Brain microvascular endothelial cell (primary cell): ENCODE measurements at regions not wholly inside any gene's neighbourhood (a gene's known extent, or its start where the extent isn't known, plus 50 kb on each side); places are given as distances from the start of the nearest gene placed in this dataset.

Experiments used
- DNase-seq: peaks from one replicate; pipeline ENCODE4 v3.0.0-alpha.2; 2020
- H3K27ac ChIP-seq: fragments of 250-450 bp; sonication (Bioruptor Pico); 2 replicates; pipeline ENCODE4 v1.5.1; 2020; ENCODE audit warnings: mild to moderate bottlenecking, moderate library complexity
- H3K27me3 ChIP-seq: fragments of 250-450 bp; sonication (Bioruptor Pico); replicated peaks from 2 replicates; pipeline ENCODE4 v1.5.1; 2020; ENCODE audit warnings: mild to moderate bottlenecking
- H3K36me3 ChIP-seq: fragments of 250-450 bp; sonication (Bioruptor Pico); replicated peaks from 2 replicates; pipeline ENCODE4 v1.5.1; 2020; ENCODE audit warnings: mild to moderate bottlenecking
- H3K4me3 ChIP-seq: 2 replicates; pipeline ENCODE4 v1.5.1; 2011; ENCODE audit warnings: low read depth, mild to moderate bottlenecking, control low read depth, low read length, moderate library complexity
- in situ Hi-C: cut with HindIII; loops from 2 replicates; pipeline ENCODE4 v1.10.0; 2017; ENCODE audit warnings: low sequenced_read_pairs, low pct_ligation_motif_present
- TF ChIP-seq, protein P1 (sequence below): IDR thresholded peaks from 2 replicates; pipeline ENCODE4 v1.5.1; 2011; ENCODE audit warnings: low read depth, mild to moderate bottlenecking, moderate library complexity, low read length, control low read depth, inconsistent platforms; ENCODE audit errors: missing control alignments

GRCh38 chr3:178434206-178434805 is 101.9 kb upstream of the KCNMB2 start:
- H3K4me3 ChIP-seq = no peak overlapping the region
- no peak for DNase-seq
- no peaks in the 10 kb centered on the region for H3K36me3 ChIP-seq
- TF ChIP-seq, protein P1, sequence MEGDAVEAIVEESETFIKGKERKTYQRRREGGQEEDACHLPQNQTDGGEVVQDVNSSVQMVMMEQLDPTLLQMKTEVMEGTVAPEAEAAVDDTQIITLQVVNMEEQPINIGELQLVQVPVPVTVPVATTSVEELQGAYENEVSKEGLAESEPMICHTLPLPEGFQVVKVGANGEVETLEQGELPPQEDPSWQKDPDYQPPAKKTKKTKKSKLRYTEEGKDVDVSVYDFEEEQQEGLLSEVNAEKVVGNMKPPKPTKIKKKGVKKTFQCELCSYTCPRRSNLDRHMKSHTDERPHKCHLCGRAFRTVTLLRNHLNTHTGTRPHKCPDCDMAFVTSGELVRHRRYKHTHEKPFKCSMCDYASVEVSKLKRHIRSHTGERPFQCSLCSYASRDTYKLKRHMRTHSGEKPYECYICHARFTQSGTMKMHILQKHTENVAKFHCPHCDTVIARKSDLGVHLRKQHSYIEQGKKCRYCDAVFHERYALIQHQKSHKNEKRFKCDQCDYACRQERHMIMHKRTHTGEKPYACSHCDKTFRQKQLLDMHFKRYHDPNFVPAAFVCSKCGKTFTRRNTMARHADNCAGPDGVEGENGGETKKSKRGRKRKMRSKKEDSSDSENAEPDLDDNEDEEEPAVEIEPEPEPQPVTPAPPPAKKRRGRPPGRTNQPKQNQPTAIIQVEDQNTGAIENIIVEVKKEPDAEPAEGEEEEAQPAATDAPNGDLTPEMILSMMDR = peak; percentile 35
- in situ Hi-C loops = loop anchor here (25.0 kb wide), 1 partner anchor 528 kb away; no protein-coding TSS in a partner anchor
- no peak overlapping the region for H3K27ac ChIP-seq
- no peaks in the 10 kb centered on the region for H3K27me3 ChIP-seq

DNA sequence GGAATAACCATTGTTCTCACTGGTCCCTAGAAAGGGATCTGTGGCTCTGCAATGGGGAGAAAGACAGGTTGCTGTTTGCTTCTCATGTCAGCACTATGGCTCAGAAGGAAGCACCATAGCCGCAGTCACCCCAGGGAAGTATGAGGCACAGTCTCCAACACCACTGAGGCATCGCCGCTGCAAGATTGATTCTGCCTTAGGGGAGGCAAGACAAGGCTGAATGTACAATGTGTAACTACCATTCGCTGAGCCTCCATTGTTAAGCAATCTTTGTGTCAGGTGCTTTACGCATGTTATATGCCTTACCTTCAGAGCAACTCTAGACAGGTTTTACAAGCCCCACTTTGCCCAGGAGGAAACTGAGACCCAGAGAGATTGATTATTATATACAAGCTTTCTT is 100.7 kb upstream of the KCNMB2 start:
- in situ Hi-C loops = loop anchor here (25.0 kb wide), 1 partner anchor 527 kb away; no protein-coding TSS in a partner anchor
- Histone ChIP-seq H3K4me3 (no peak overlapping the region), H3K27ac (no peak overlapping the region), H3K27me3 (no peaks in the 10 kb centered on the region), H3K36me3 (no peaks in the 10 kb centered on the region)
- TF ChIP-seq, protein P1 = no peak
- no peak for DNase-seq

GRCh38 chr3:178436773-178437172 is 99.5 kb upstream of the KCNMB2 start:
- in situ Hi-C loops = loop anchor here (25.0 kb wide), 1 partner anchor 526 kb away; no protein-coding TSS in a partner anchor
- H3K36me3 ChIP-seq = no peaks in the 10 kb centered on the region
- DNase-seq = peak; percentile 23
- H3K27ac ChIP-seq = no peak overlapping the region
- no peaks in the 10 kb centered on the region for H3K27me3 ChIP-seq
- TF ChIP-seq, protein P1 = peak; percentile 39
- H3K4me3 ChIP-seq = no peak overlapping the region

- Histone ChIP-seq H3K27ac (no peak overlapping the region), H3K27me3 (no peaks in the 10 kb centered on the region), H3K4me3 (no peak overlapping the region), H3K36me3 (no peaks in the 10 kb centered on the region)
- in situ Hi-C loops = loop anchor here (25.0 kb wide), 1 partner anchor 525 kb away; no protein-coding TSS in a partner anchor
- TF ChIP-seq, protein P1 = no peak
- DNase-seq = no peak
Observed at GRCh38 chr3:178437236-178437635, 99.0 kb upstream of the KCNMB2 start.

DNA sequence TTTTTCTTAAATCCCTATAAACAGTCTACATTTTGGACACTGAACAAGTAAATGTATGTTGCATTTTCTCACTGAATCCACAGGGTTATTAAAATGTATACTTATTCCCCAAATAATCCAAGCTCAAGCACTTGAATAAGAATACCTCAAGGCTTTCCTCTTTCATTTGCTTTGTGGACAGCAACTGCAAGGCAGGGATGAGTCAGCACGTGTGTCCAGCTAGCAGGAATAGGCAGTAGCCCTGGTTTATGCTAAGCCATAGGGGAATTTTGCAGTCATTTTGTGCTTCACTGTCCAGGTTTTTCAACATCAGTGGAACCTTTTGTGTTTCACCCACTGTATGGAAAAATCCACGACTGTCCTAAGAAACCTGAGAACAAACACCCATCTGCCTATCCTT is 96.7 kb upstream of the KCNMB2 start:
- H3K27me3 ChIP-seq = no peaks in the 10 kb centered on the region
- in situ Hi-C loops = loop anchor here (25.0 kb wide), 1 partner anchor 523 kb away; no protein-coding TSS in a partner anchor
- H3K27ac ChIP-seq = no peak overlapping the region
- H3K36me3 ChIP-seq = no peaks in the 10 kb centered on the region
- H3K4me3 ChIP-seq = no peak overlapping the region
- TF ChIP-seq, protein P1 = no peak
- peak; percentile 62 for DNase-seq

DNA sequence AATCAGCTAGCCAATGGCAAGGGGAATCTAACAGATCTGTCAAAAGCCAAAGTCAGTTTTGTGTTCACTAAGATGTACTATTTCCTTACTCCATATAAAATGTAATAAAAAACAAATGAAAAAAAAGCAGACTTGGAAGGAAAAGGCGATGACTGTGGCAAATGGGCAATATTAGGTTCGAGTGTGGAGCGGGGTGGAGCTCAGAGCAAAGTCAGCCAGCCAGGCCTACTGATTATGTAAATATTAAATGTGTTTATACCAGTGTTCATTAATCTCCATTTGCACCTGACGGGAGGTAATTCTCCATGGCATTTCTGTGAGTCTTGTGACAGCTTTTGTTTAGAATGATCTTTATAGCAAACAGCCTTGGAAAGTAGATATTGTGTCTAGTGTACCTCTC is 96.2 kb upstream of the KCNMB2 start:
- DNase-seq = no peak
- in situ Hi-C loops = loop anchor here (25.0 kb wide), 1 partner anchor 522 kb away; no protein-coding TSS in a partner anchor
- no peak overlapping the region for H3K27ac ChIP-seq
- no peak overlapping the region for H3K4me3 ChIP-seq
- H3K27me3 ChIP-seq = no peaks in the 10 kb centered on the region
- H3K36me3 ChIP-seq = no peaks in the 10 kb centered on the region
- TF ChIP-seq, protein P1 = no peak
